Stomach (tissue), 4 donors: ENCODE measurements at regions not wholly inside any gene's neighbourhood (a gene's known extent, or its start where the extent isn't known, plus 50 kb on each side); places are given as distances from the start of the nearest gene placed in this dataset.

Experiments
- EP300 ChIP-seq: sonication (generic); formaldehyde crosslinking; IDR thresholded peaks from one replicate; pipeline ENCODE4 v1.6.1; 2017; ENCODE audit warnings: antibody characterized with exemption
- POLR2A ChIP-seq, 4 donors: fragments of 450-650 bp; IDR thresholded peaks; one replicate each; pipeline ENCODE4 v1.6.1; 2016; ENCODE audit warnings: antibody characterized with exemption in 4 of 4, control low read depth in 2 of 4, mild to moderate bottlenecking in 1 of 4, moderate library complexity in 1 of 4
- TF ChIP-seq, protein P1 (sequence below), 7 experiments: fragments of 450-650 bp in 4 of 7; fragments of 200-600 bp in 3 of 7; sonication (generic) in 3 of 7; IDR thresholded peaks; one replicate each; pipeline ENCODE4 v1.5.1; 2016 to 2019; ENCODE audit warnings: antibody characterized with exemption in 7 of 7, control low read depth in 2 of 7, mild to moderate bottlenecking in 1 of 7

GRCh38 chr14:53621433-53621832 is 335.2 kb downstream of the BMP4 start:
- TF ChIP-seq POLR2A (IDR thresholded peaks at IDR 0.05) = no peak
- TF ChIP-seq, protein P1, sequence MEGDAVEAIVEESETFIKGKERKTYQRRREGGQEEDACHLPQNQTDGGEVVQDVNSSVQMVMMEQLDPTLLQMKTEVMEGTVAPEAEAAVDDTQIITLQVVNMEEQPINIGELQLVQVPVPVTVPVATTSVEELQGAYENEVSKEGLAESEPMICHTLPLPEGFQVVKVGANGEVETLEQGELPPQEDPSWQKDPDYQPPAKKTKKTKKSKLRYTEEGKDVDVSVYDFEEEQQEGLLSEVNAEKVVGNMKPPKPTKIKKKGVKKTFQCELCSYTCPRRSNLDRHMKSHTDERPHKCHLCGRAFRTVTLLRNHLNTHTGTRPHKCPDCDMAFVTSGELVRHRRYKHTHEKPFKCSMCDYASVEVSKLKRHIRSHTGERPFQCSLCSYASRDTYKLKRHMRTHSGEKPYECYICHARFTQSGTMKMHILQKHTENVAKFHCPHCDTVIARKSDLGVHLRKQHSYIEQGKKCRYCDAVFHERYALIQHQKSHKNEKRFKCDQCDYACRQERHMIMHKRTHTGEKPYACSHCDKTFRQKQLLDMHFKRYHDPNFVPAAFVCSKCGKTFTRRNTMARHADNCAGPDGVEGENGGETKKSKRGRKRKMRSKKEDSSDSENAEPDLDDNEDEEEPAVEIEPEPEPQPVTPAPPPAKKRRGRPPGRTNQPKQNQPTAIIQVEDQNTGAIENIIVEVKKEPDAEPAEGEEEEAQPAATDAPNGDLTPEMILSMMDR (IDR thresholded peaks at IDR 0.05) = no peak
- TF ChIP-seq EP300 = no peak
